ENCODE measurements at regions not wholly inside any gene's neighbourhood (a gene's known extent, or its start where the extent isn't known, plus 50 kb on each side); places are given as distances from the start of the nearest gene placed in this dataset.

- no peak for DNase-seq
Observed at GRCh38 chr2:81266106-81266505, 961.6 kb upstream of the LRRTM1 start.

- DNase-seq = no peak
Observed at GRCh38 chr2:81263989-81264388, 959.4 kb upstream of the LRRTM1 start.

- DNase-seq = no peak
Observed at GRCh38 chr2:81260320-81260719, 955.8 kb upstream of the LRRTM1 start.

- DNase-seq = no peak
Observed at GRCh38 chr2:81250270-81250669, 945.7 kb upstream of the LRRTM1 start.

DNA sequence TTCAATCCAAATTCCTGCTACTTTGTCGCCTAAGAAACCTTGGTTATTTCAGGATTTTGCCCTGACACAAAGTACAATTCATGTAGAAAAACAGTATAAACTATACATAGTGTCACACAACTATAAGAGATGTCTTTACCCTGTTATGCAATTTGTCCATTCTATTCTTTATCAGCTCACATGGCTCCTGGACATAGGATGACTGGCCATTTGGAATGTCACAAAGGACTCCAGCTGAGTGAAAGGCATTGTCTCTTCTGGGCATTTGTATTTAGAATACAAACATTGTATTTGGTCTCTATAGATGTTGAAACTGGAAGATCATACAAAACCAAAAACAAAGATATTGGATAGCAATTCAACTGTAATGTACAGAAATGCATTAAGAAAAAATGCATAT is 944.6 kb upstream of the LRRTM1 start:
- DNase-seq = no peak

DNA sequence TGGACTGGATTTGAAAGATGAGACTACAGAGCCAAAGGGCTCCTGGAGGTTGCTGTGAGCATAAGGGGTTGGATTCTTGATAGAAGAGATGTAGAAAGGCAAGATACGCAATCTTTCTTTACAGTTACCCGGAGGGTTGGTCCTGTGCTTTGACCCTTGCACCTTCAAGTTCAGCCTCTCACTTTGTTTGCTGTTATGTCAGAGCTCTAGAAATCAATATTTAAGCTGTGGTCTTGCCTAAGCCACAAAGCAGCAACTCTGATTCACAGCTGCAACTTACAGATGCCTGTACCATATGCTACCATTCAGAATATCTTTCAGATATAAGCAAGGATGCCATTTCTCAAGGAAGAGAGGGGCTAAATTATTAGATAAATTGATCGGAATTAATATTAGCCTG is 943.1 kb upstream of the LRRTM1 start:
- DNase-seq = no peak

DNA sequence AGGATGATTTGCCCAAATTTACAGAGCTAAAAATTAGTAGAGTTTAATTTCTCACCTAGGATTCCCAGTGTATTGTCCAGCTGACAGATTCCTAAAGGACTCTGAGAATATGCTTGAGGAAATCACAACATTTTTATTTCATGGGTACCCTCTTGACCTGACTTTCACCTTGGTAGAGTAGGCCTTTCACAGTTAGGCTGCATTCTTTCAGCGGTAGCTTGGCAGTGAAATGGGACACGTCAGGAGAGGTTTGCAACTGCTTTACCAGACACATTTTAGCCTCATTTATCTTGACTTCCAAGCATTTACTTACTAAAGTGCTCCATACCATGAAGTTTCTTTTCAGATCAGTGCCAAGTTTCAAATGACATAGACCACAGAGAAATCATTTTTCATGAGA is 937.9 kb upstream of the LRRTM1 start:
- DNase-seq = no peak

GRCh38 chr2:81238462-81238861 is 933.9 kb upstream of the LRRTM1 start:
- no peak for DNase-seq

DNA sequence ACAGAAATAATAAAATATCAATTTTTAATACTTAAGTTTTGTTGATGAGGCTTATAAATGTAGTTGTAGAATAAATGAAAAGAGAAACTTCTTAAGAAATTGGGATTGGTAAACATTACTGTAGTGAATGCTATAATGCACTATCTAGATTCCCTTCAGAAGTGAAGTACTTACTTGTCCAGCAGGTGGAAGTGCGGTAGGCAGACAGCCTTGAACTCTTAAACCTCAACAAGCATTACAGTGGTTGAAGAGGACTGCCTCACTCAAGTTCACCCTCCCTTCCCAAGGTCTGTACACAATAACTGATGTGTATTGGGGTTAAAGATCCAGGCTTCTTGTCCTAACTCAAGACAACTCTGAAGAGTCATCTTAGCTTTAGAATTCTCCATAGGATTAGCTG is 931.0 kb upstream of the LRRTM1 start:
- no peak for DNase-seq

DNA sequence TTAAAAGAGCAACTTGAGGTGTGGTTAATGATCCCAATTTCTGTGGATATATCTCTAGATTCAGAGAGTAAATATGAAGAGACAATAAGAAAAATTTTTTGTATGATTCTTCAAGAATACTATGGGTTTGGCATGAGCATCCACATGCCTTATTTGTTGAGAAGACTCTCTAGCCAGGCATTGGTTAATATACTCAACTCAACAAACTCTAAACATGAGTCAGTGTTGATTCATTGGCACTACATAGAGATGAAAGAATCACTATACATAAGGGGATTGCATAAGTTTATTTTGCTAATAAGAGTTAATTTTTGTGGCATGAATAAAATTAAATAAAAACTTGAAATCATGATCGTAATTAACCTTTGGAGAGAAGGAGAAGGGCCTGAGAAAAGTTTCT is 930.2 kb upstream of the LRRTM1 start:
- DNase-seq = no peak

DNA sequence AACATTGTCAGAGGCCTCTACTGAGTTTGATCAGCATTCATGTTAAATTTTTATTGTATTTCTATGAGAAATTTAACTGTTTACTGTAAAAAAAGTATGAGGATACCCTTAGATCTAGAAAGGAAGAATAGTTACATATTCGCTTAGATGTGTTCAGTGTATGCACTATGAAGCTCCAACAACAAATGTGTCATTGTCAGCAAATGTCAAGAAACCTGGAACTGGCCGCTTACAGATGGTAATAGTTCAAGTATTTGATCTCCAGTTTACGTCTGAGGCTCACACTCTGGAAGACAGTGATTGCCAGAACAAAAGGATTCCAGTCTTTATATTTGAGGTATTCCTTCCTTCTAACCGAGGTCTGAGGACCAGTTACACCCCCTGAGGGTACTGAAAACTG is 921.2 kb upstream of the LRRTM1 start:
- no peak for DNase-seq

GRCh38 chr2:81213598-81213997 is 909.0 kb upstream of the LRRTM1 start:
- DNase-seq = no peak

DNA sequence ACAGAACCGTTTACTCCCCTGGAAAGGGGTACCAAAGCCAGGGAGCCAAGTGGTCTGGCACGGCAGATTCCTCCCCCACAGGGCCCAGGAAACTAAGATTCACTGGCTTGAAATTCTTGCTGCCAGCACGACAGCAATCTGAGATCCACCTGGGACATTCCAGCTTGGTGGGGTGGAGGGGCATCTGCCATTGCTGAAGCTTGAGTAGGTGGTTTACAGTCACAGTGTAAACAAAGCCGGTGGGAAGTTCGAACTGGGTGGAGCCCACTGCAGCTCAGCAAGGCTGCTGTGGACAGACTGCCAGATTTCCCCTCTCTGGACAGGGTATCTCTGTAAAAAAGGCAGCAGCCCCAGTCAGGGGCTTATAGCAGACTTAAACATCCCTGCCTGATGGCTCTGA is 901.7 kb upstream of the LRRTM1 start:
- DNase-seq = no peak

DNA sequence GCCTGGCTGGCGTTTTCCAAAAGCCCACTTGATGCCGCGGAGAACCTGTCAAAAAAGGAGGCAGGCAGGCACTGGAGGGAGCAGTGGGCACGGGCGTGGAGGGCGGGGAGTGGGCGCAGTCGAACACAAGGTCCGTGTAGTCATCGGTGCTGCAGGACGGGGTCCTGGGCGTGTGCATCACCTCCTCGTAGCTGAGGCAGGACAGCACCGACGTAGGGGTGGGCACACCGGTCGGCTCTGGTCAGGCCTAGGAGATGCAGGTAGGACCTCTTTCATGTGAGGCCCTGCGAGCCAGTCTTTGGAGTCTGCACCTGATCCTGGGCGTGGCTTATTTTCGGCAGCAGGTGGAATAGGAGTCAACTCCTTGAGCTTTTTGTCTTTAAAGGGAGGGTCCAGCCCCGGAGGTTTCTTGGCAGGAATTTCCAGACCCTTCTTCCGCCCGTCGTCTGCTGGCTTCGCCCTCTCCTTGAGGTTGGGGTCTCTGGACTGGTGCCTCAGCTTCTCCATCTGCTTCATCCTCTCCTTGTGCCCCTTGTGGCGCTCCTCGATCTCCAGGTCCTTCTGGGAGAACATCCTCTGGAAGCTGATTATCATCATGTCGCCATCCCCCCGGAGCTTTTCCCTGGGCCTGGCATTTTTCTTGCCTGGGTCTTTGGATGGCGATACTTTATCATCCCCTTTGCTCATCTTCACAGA is 892.5 kb upstream of the LRRTM1 start:
- no peak for DNase-seq

DNA sequence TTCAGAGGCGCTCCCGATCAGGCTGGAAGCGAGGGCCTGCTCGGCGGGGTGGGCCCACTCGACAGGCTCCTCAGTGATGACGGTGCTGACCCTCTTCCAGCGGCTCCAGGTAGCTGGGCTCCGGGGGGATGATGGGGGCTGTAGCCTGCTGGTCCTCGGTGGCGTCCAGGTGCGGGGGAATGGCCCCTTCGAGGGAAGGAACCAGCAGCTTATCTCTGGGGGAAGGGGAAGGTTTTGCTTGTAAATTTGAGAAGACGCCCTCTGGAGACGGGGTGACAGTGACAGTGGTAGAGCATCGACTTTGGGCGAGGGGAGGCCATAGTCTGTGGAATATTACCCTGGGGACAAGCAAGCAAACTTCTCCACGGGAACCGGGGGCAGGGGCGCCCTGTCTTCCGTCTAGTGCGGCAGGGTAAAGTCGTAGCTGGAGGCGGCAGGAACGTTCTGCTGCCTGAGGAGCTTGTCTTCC is 891.9 kb upstream of the LRRTM1 start:
- no peak for DNase-seq

- no peak for DNase-seq
Observed at GRCh38 chr2:81195774-81196382, 891.3 kb upstream of the LRRTM1 start.

- no peak for DNase-seq
Observed at GRCh38 chr2:81195017-81195773, 890.6 kb upstream of the LRRTM1 start.

GRCh38 chr2:81194581-81194980 is 890.0 kb upstream of the LRRTM1 start:
- no peak for DNase-seq

DNA sequence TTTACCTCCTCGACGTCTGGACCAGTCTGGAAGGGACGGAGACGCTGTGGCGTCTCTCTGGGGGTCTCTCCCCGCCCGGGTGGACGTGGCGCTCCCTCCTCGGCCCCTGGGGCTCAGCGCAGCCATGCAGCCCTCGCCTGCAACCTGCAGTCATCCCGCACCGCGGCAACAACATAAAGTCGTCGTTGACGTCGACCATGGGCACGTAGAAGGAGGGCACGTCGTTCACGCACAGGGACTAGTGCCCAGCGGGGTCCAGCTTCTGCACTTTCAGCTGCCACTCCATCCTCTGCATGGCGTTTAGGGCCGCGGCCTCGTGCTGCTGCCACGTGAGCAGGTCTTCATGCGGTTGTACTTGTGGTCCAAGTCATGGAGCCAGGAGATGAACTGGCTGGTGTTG is 889.6 kb upstream of the LRRTM1 start:
- no peak for DNase-seq

DNA sequence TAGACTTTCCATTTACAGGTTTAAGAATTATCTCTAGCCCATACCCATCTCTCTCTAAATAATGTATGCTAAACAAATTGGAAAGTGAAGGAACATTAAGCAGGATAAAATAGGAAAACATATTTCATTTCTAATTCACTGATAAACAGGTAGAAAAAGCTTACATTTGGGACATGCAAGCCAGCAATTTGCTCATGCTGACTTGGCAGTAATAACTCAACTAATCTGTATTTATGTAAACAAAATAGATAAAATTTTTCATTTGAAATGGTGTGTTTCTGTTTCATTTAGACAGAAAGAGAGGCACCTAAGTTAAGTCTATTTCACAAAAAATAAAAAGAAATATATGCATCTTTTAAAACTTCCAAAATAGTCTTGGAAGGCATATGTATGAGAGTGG is 877.3 kb upstream of the LRRTM1 start:
- no peak for DNase-seq

DNA sequence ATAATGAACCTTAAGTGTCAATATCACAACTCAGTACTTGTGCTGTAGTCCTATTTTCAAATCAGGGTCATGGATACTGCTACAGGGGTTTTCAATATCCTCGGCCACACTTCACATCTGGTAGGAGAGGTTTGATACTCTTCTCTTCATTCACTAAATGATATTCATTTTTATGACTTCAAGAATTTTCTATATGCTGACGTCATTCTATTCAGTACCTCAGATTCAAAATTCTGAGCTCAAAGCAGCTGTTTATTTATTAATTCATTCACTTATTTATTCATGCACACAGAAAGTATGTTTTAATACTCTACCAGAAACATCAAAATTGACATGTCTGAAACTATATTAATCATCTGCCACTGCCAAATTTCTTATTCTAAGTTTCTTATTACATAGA is 866.9 kb upstream of the LRRTM1 start:
- DNase-seq = no peak

GRCh38 chr2:81163583-81163982 is 859.0 kb upstream of the LRRTM1 start:
- DNase-seq = no peak

- DNase-seq = no peak
Observed at GRCh38 chr2:81158505-81158904, 854.0 kb upstream of the LRRTM1 start.

Measured in amygdala (tissue), 56 donors.